Body of pancreas (tissue), 4 donors: ENCODE measurements at regions not wholly inside any gene's neighbourhood (a gene's known extent, or its start where the extent isn't known, plus 50 kb on each side); places are given as distances from the start of the nearest gene placed in this dataset.

ENCODE experiments used
- POLR2A ChIP-seq, 3 donors: fragments of 450-650 bp; IDR thresholded peaks; one replicate each; pipeline ENCODE4 v1.6.1; 2016; ENCODE audit warnings: antibody characterized with exemption in 3 of 3, mild to moderate bottlenecking in 2 of 3
- TF ChIP-seq, protein P1 (sequence below), 7 experiments: fragments of 450-650 bp in 4 of 7; fragments of 200-600 bp in 3 of 7; sonication (generic) in 3 of 7; IDR thresholded peaks; one replicate each; pipeline ENCODE4 v1.5.1; 2016 to 2019; ENCODE audit warnings: antibody characterized with exemption in 7 of 7

GRCh38 chr10:78476844-78477243 is 443.2 kb downstream of the RPS24 start:
- TF ChIP-seq, protein P1, sequence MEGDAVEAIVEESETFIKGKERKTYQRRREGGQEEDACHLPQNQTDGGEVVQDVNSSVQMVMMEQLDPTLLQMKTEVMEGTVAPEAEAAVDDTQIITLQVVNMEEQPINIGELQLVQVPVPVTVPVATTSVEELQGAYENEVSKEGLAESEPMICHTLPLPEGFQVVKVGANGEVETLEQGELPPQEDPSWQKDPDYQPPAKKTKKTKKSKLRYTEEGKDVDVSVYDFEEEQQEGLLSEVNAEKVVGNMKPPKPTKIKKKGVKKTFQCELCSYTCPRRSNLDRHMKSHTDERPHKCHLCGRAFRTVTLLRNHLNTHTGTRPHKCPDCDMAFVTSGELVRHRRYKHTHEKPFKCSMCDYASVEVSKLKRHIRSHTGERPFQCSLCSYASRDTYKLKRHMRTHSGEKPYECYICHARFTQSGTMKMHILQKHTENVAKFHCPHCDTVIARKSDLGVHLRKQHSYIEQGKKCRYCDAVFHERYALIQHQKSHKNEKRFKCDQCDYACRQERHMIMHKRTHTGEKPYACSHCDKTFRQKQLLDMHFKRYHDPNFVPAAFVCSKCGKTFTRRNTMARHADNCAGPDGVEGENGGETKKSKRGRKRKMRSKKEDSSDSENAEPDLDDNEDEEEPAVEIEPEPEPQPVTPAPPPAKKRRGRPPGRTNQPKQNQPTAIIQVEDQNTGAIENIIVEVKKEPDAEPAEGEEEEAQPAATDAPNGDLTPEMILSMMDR (IDR thresholded peaks at IDR 0.05): no peak
- TF ChIP-seq POLR2A (IDR thresholded peaks at IDR 0.05): no peak
